ENCODE measurements at regions not wholly inside any gene's neighbourhood (a gene's known extent, or its start where the extent isn't known, plus 50 kb on each side); places are given as distances from the start of the nearest gene placed in this dataset.

DNA sequence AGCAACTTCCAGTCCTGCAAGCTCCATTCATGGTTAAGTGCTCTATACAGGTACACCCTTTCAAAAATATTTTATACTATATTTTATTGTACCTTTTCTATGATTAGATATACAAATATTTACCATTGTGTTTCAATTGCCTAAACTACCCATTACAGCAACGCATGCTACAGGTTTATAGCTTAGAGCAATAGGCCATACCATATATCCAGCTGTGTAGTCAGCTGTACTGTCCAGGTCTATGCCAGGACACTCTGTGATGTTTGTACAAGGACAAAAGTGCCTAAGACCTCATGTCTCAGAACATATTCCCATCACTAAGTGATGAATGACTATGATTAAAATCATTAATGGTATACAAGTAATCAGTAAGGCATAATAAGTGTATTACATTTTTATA is 368.7 kb downstream of the CMPK2 start:
- TF ChIP-seq BRCA1 (CRISPR knock-in tag; IDR thresholded peaks at IDR 0.05) (no peak), RNF2 (conservative IDR thresholded peaks at IDR 0.05; ENCODE audit: low read depth) (no peak), PHF20 (CRISPR knock-in tag; IDR thresholded peaks at IDR 0.05) (no peak), ZNF766 (CRISPR knock-in tag; IDR thresholded peaks at IDR 0.05; ENCODE audit: borderline replicate concordance) (no peak), ZSCAN12 (CRISPR knock-in tag; IDR thresholded peaks at IDR 0.05) (no peak), MAZ (IDR thresholded peaks at IDR 0.05; ENCODE audit: borderline replicate concordance, low read depth, low read length) (no peak), MAZ (CRISPR knock-in tag; IDR thresholded peaks at IDR 0.05; ENCODE audit: low read depth) (no peak)

All from HepG2 (cell line).